ENCODE measurements at regions not wholly inside any gene's neighbourhood (a gene's known extent, or its start where the extent isn't known, plus 50 kb on each side); places are given as distances from the start of the nearest gene placed in this dataset.
A peak's percentile ranks its signal among the peaks of the same experiment; 100 is the strongest.

DNA sequence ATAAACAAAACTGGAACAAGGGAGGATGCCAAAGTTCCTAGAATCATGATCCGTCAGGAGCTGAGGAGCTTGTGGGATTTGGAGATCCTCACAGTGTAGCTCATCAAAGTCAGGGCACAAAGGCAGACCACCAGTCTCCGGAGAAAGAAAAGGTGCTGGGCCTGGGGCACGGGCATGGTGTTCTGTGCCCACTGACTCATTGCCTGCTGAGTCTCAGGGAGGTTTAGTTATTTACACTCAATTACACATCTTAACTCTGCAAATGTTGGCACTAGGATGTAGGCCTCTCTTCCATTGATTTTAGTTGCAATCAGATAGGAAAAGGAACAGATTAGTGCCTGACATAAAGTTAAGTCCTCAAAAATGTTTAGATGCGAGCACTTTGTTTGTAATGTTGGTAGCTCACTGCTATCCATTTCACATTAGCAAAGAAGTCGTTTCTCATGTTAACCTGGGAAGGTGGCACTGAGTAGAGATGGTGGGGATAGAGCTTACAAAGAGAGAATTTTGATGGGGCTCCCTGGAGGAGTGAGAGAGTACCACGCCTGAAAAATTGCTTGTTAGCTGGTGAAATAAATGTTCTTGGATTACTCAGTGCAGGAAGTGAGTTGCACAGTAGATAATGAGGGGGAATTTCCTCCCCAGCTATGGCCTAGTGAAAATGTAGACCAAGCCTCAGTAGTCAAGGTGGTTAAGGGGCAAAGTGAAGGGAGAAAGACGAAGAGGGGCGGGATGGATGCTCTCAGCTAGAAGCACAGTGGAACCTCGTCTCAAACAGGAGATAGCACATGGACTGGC, 109.5 kb upstream of the CD180 start:
- TF ChIP-seq, protein P1, sequence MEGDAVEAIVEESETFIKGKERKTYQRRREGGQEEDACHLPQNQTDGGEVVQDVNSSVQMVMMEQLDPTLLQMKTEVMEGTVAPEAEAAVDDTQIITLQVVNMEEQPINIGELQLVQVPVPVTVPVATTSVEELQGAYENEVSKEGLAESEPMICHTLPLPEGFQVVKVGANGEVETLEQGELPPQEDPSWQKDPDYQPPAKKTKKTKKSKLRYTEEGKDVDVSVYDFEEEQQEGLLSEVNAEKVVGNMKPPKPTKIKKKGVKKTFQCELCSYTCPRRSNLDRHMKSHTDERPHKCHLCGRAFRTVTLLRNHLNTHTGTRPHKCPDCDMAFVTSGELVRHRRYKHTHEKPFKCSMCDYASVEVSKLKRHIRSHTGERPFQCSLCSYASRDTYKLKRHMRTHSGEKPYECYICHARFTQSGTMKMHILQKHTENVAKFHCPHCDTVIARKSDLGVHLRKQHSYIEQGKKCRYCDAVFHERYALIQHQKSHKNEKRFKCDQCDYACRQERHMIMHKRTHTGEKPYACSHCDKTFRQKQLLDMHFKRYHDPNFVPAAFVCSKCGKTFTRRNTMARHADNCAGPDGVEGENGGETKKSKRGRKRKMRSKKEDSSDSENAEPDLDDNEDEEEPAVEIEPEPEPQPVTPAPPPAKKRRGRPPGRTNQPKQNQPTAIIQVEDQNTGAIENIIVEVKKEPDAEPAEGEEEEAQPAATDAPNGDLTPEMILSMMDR (conservative IDR thresholded peaks at IDR 0.05), result no peak
- no peak overlapping the region for H3K27ac ChIP-seq

DNA sequence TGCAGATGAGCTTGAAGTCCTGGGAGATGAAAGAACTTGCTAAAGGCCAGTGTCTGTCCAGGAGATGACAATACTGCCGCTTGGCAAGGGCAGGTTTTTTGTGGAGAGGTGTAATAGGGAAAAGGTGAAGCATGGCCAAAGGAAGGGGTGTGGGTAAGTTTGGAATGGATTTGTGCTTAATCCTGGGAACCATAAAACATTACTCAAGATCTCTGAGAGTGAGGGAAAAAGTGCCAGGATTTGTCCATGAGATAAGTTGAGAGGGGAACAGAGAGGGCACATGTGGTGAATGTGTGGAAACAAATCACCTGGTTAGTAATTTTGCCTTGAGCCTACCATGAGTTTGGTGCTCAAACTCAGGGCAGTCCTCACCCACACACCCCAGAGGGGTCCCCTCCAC, 108.8 kb upstream of the CD180 start:
- TF ChIP-seq, protein P1 (conservative IDR thresholded peaks at IDR 0.05), result no peak
- H3K27ac ChIP-seq, result no peak overlapping the region

DNA sequence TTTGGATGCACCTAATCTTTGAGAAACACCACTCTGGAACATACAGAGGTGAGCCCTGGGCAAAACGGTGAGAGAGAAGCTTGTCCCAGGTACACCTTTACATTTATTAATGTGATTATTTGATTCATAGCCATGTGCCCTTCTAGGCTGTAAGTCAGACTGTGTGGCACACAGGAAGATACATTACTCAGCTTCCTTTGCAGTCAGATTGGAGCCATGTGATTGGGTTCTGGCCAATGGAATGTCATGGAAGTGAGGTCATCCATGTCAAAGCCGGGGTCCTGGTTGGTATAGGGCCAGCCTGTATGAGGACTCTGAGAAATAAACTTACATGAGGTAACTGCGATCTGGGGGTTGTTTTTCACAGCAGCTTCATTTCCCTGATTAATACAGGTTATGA, 106.8 kb upstream of the CD180 start:
- TF ChIP-seq, protein P1 (conservative IDR thresholded peaks at IDR 0.05), result no peak
- peak overlapping the region; percentile 61 for H3K27ac ChIP-seq

DNA sequence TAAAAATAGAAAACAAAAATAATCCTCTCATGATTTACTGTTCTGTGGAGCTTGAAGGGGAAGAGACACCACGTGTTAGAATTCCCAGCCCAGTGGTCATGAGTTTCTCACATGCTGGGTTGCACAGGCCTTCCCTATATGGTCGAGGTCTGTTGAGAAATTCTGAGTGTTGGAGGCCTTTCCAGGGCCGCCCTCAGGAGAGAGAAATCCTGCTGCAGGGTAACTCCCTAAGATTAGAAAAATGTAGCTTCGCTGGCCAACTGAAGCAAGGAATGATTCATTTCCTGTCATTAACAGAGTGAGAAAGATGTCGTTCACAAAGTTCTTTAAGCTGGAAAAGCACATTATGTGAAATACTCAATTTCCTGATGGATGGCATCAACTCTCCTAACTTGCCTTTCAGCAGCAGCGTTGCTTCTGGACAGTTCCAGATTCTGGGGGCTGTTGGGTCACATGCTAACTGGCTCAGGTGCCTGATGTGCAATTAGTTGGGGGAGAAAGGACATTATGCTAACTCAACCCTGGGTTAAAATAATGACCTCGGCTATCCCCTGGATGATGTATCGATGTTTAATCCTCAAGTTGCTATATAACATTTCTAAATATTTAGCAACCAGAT, 104.8 kb upstream of the CD180 start:
- H3K27ac ChIP-seq, result peak overlapping the region; percentile 61; the same call in 1 of the 2 replicates
- TF ChIP-seq, protein P1 (conservative IDR thresholded peaks at IDR 0.05), result no peak

DNA sequence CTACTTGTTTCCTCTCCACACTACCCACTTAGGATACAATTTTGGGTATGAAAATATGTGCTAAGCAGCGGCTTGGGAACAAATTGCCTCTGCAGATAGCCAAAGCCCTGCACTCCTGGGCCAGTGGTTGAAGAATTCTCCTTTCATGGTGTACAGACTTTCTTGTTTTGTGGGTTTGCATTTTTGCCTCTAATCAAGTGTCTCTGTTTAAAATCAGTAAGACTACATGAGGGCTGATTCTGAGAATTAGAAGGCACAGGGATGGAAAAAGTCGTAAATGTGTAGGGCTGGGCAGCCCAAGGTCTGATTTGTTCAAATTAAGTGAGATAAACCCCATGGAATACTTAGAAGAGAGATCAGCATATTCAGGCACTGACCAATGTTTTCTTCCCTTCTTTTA, 103.7 kb upstream of the CD180 start:
- H3K27ac ChIP-seq, result no peak overlapping the region
- TF ChIP-seq, protein P1 (conservative IDR thresholded peaks at IDR 0.05), result no peak

DNA sequence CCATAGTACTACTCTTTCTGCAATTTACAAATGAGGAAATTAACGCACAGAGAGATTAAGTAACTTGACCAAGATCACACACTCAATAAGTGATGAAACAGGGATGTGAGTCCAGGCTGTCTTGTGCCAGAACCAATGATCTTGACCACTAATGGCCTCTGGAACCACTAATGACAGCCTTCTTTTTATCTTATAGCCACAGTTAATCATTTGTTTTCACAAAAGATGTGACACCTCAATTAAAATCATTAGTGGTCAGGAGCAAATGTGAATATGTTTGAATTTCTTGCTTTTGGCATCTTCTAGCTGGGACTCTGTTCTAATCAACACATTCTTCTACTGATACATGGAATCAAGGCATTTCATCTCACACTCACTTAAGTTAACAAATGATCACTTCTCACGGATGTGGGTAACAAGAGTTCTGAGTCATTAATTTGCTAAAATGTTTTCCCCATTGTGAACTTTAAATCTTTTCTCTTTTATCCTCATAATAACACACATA, 102.7 kb upstream of the CD180 start:
- H3K27ac ChIP-seq, result no peak overlapping the region

More for the DNA sequence above, 102.7 kb upstream of the CD180 start:
- TF ChIP-seq, protein P1 (conservative IDR thresholded peaks at IDR 0.05), result no peak

All from VCaP (cell line).